SJSA1 (cell line): ENCODE measurements at regions not wholly inside any gene's neighbourhood (a gene's known extent, or its start where the extent isn't known, plus 50 kb on each side); places are given as distances from the start of the nearest gene placed in this dataset.
"Not testable (repeated sequence)": the region's sequence is repeated elsewhere in the genome, so short reads cannot be mapped to it uniquely, and the experiment has no call there.

Source experiments
- DNase-seq, 2 experiments: peaks; one replicate each; pipeline ENCODE4 v3.0.0-alpha.2; 2015 to 2020; ENCODE audit warnings: low spot score in 2 of 2, low read depth in 1 of 2
- H3K27ac ChIP-seq: fragments of 250-450 bp; sonication (Bioruptor Pico); 2 replicates; pipeline ENCODE4 v1.5.1; 2020; ENCODE audit warnings: mild to moderate bottlenecking, moderate library complexity
- H3K27me3 ChIP-seq: fragments of 250-450 bp; sonication (Bioruptor Pico); replicated peaks from 2 replicates; pipeline ENCODE4 v1.5.1; 2020; ENCODE audit warnings: mild to moderate bottlenecking, moderate library complexity
- H3K36me3 ChIP-seq: fragments of 250-450 bp; sonication (Bioruptor Pico); 2 replicates; pipeline ENCODE4 v1.5.1; 2020; ENCODE audit warnings: mild to moderate bottlenecking
- H3K4me1 ChIP-seq: fragments of 250-450 bp; sonication (Bioruptor Pico); replicated peaks from 2 replicates; pipeline ENCODE4 v1.6.1; 2021; ENCODE audit warnings: mild to moderate bottlenecking
- H3K4me3 ChIP-seq: fragments of 250-450 bp; sonication (Bioruptor Pico); 2 replicates; pipeline ENCODE4 v1.5.1; 2020; ENCODE audit warnings: mild to moderate bottlenecking
- H3K9me3 ChIP-seq: fragments of 250-450 bp; sonication (Bioruptor Pico); replicated peaks from 2 replicates; pipeline ENCODE4 v1.5.1; 2020; ENCODE audit warnings: mild to moderate bottlenecking

GRCh38 chr12:124205405-124205804 is 89.5 kb upstream of the RFLNA start:
- Histone ChIP-seq H3K27ac (no peak overlapping the region), H3K9me3 (no peaks in the 10 kb centered on the region; the same call in 1 of the 2 replicates), H3K36me3 (no peaks in the 10 kb centered on the region), H3K4me1 (no peaks in the 10 kb centered on the region), H3K4me3 (no peak overlapping the region), H3K27me3 (0 out of 2 replicates have a peak, but pooled peaks cover 3% of the 10 kb centered on the region)
- DNase-seq: no peak

- Histone ChIP-seq H3K36me3 (no peaks in the 10 kb centered on the region), H3K9me3 (no peaks in the 10 kb centered on the region; the same call in 1 of the 2 replicates), H3K4me1 (no peaks in the 10 kb centered on the region), H3K4me3 (no peak overlapping the region), H3K27me3 (0 out of 2 replicates have a peak, but pooled peaks cover 3% of the 10 kb centered on the region), H3K27ac (no peak overlapping the region)
- no peak for DNase-seq
Measured at GRCh38 chr12:124207049-124207448, 87.8 kb upstream of the RFLNA start.

- Histone ChIP-seq H3K36me3 (no peaks in the 10 kb centered on the region), H3K4me1 (no peaks in the 10 kb centered on the region), H3K9me3 (no peaks in the 10 kb centered on the region; the same call in 1 of the 2 replicates), H3K27me3 (0 out of 2 replicates have a peak, but pooled peaks cover 3% of the 10 kb centered on the region), H3K4me3 (no peak overlapping the region), H3K27ac (no peak overlapping the region)
- no peak for DNase-seq
Measured at GRCh38 chr12:124207617-124208016, 87.3 kb upstream of the RFLNA start.

GRCh38 chr12:124208489-124208888 is 86.4 kb upstream of the RFLNA start:
- peaks cover under 1% of the 10 kb centered on the region; the same call in 1 of the 2 replicates for H3K4me1 ChIP-seq
- H3K4me3 ChIP-seq: no peak overlapping the region
- no peaks in the 10 kb centered on the region; the same call in 1 of the 2 replicates for H3K9me3 ChIP-seq
- H3K27ac ChIP-seq: no peak overlapping the region
- no peak for DNase-seq
- H3K36me3 ChIP-seq: no peaks in the 10 kb centered on the region
- H3K27me3 ChIP-seq: 0 out of 2 replicates have a peak, but pooled peaks cover 3% of the 10 kb centered on the region

- Histone ChIP-seq H3K4me3 (no peak overlapping the region), H3K27ac (no peak overlapping the region), H3K9me3 (no peaks in the 10 kb centered on the region), H3K27me3 (0 out of 2 replicates have a peak, but pooled peaks cover 3% of the 10 kb centered on the region), H3K4me1 (peaks cover 6% of the 10 kb centered on the region; the same call in 1 of the 2 replicates), H3K36me3 (no peaks in the 10 kb centered on the region)
- no peak for DNase-seq
Measured at GRCh38 chr12:124210991-124211577, 83.8 kb upstream of the RFLNA start.

- DNase-seq: no peak
- Histone ChIP-seq H3K27me3 (no peaks in the 10 kb centered on the region), H3K36me3 (no peaks in the 10 kb centered on the region), H3K4me3 (no peak overlapping the region), H3K27ac (no peak overlapping the region), H3K4me1 (peaks cover 6% of the 10 kb centered on the region; the same call in 1 of the 2 replicates), H3K9me3 (no peaks in the 10 kb centered on the region)
Measured at GRCh38 chr12:124211753-124212152, 83.1 kb upstream of the RFLNA start.

GRCh38 chr12:124213666-124214347 is 81.1 kb upstream of the RFLNA start:
- no peak overlapping the region for H3K4me3 ChIP-seq
- H3K27ac ChIP-seq: no peak overlapping the region
- DNase-seq: peak in 1 of 2 experiments; percentile 10
- H3K27me3 ChIP-seq: no peaks in the 10 kb centered on the region
- no peaks in the 10 kb centered on the region for H3K36me3 ChIP-seq
- no peaks in the 10 kb centered on the region for H3K9me3 ChIP-seq
- H3K4me1 ChIP-seq: peaks cover 26% of the 10 kb centered on the region

GRCh38 chr12:124214574-124214973 is 80.3 kb upstream of the RFLNA start:
- H3K27me3 ChIP-seq: no peaks in the 10 kb centered on the region
- H3K36me3 ChIP-seq: no peaks in the 10 kb centered on the region
- H3K4me3 ChIP-seq: no peak overlapping the region
- no peak overlapping the region for H3K27ac ChIP-seq
- H3K9me3 ChIP-seq: no peaks in the 10 kb centered on the region
- H3K4me1 ChIP-seq: peaks cover 26% of the 10 kb centered on the region
- DNase-seq: no peak

- Histone ChIP-seq H3K36me3 (no peaks in the 10 kb centered on the region), H3K4me1 (peaks cover 26% of the 10 kb centered on the region), H3K27me3 (no peaks in the 10 kb centered on the region), H3K27ac (no peak overlapping the region), H3K9me3 (no peaks in the 10 kb centered on the region), H3K4me3 (no peak overlapping the region)
- DNase-seq: no peak
Measured at GRCh38 chr12:124216966-124217365, 77.9 kb upstream of the RFLNA start.

GRCh38 chr12:124217508-124218242 is 77.2 kb upstream of the RFLNA start:
- no peaks in the 10 kb centered on the region for H3K27me3 ChIP-seq
- no peaks in the 10 kb centered on the region for H3K9me3 ChIP-seq
- DNase-seq: peak in 1 of 2 experiments; percentile 18
- H3K36me3 ChIP-seq: no peaks in the 10 kb centered on the region
- peaks cover 30% of the 10 kb centered on the region for H3K4me1 ChIP-seq
- H3K27ac ChIP-seq: no peak overlapping the region
- H3K4me3 ChIP-seq: peak overlapping the region; percentile 14

GRCh38 chr12:124218243-124218560 is 76.7 kb upstream of the RFLNA start:
- peaks cover 30% of the 10 kb centered on the region for H3K4me1 ChIP-seq
- no peak overlapping the region for H3K27ac ChIP-seq
- no peak for DNase-seq
- no peaks in the 10 kb centered on the region for H3K36me3 ChIP-seq
- no peaks in the 10 kb centered on the region for H3K9me3 ChIP-seq
- H3K4me3 ChIP-seq: no peak overlapping the region
- no peaks in the 10 kb centered on the region for H3K27me3 ChIP-seq

GRCh38 chr12:124218650-124219049 is 76.2 kb upstream of the RFLNA start:
- H3K4me1 ChIP-seq: peaks cover 28% of the 10 kb centered on the region
- H3K27ac ChIP-seq, H3K9me3 ChIP-seq, H3K4me3 ChIP-seq, DNase-seq, H3K36me3 ChIP-seq, H3K27me3 ChIP-seq: not testable (repeated sequence)

GRCh38 chr12:124222368-124223245 is 72.3 kb upstream of the RFLNA start:
- DNase-seq: peak in 1 of 2 experiments; percentile 11
- Histone ChIP-seq H3K36me3 (no peaks in the 10 kb centered on the region), H3K9me3 (no peaks in the 10 kb centered on the region), H3K27me3 (no peaks in the 10 kb centered on the region), H3K4me3 (no peak overlapping the region), H3K4me1 (peaks cover 16% of the 10 kb centered on the region), H3K27ac (no peak overlapping the region)
